Transverse colon (tissue), 4 donors: ENCODE measurements at regions not wholly inside any gene's neighbourhood (a gene's known extent, or its start where the extent isn't known, plus 50 kb on each side); places are given as distances from the start of the nearest gene placed in this dataset.

Source experiments
- EP300 ChIP-seq: sonication (generic); formaldehyde crosslinking; IDR thresholded peaks from one replicate; pipeline ENCODE4 v1.6.1; 2017; ENCODE audit warnings: antibody characterized with exemption, low read depth
- POLR2AphosphoS5 ChIP-seq, 3 donors: sonication (generic); formaldehyde crosslinking; IDR thresholded peaks; one replicate each; pipeline ENCODE4 v1.6.1; 2016; ENCODE audit warnings: antibody characterized with exemption in 3 of 3
- TF ChIP-seq, protein P1 (sequence below), 5 experiments: fragments of 200-600 bp in 3 of 5; fragments of 450-650 bp in 2 of 5; sonication (generic) in 3 of 5; IDR thresholded peaks; 1 replicate in 2 of 5; 2 replicates in 3 of 5; pipeline ENCODE4 v1.5.1; 2016 to 2017; ENCODE audit warnings: antibody characterized with exemption in 5 of 5, inconsistent platforms in 3 of 5, mild to moderate bottlenecking in 2 of 5, moderate library complexity in 1 of 5

DNA sequence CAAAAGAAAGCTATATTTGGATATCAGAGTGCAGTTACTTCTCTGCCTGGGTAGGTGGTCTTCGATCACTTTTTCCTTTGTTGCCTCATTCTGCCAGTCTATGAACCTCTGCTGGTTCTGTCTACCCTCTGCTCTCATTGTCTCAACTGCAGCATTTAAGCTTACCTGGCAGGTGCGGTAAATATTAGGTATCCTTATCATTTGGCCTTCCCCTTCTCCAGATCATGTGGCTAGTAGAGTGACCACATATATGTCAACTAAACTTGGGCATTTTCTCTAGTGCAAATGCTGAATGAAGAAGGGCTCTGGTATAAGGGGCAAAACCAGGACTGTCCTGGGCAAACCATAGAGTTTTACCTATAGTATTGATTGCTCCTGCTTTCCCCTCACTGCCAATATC lies 180.8 kb downstream of the MDFIC start:
- TF ChIP-seq EP300 = no peak
- no peak for TF ChIP-seq POLR2AphosphoS5 (IDR thresholded peaks at IDR 0.05)
- TF ChIP-seq, protein P1, sequence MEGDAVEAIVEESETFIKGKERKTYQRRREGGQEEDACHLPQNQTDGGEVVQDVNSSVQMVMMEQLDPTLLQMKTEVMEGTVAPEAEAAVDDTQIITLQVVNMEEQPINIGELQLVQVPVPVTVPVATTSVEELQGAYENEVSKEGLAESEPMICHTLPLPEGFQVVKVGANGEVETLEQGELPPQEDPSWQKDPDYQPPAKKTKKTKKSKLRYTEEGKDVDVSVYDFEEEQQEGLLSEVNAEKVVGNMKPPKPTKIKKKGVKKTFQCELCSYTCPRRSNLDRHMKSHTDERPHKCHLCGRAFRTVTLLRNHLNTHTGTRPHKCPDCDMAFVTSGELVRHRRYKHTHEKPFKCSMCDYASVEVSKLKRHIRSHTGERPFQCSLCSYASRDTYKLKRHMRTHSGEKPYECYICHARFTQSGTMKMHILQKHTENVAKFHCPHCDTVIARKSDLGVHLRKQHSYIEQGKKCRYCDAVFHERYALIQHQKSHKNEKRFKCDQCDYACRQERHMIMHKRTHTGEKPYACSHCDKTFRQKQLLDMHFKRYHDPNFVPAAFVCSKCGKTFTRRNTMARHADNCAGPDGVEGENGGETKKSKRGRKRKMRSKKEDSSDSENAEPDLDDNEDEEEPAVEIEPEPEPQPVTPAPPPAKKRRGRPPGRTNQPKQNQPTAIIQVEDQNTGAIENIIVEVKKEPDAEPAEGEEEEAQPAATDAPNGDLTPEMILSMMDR (IDR thresholded peaks at IDR 0.05) = no peak
